ENCODE measurements at regions not wholly inside any gene's neighbourhood (a gene's known extent, or its start where the extent isn't known, plus 50 kb on each side); places are given as distances from the start of the nearest gene placed in this dataset.
"Not testable (repeated sequence)": the region's sequence is repeated elsewhere in the genome, so short reads cannot be mapped to it uniquely, and the experiment has no call there.

GRCh38 chr4:12635629-12636028, 848.5 kb downstream of the RAB28 start:
- ATAC-seq (no peak), DNase-seq (no peak)
- intact Hi-C loops (cut with DNase I), result no loop called here
- Histone ChIP-seq H3K9me3 (no peaks in the 10 kb centered on the region), H3K4me3 (no peak overlapping the region), H3K36me3 (no peaks in the 10 kb centered on the region), H3K27ac (no peak overlapping the region), H3K4me1 (no peaks in the 10 kb centered on the region), H3K27me3 (no peaks in the 10 kb centered on the region)
- TF ChIP-seq, protein P1, sequence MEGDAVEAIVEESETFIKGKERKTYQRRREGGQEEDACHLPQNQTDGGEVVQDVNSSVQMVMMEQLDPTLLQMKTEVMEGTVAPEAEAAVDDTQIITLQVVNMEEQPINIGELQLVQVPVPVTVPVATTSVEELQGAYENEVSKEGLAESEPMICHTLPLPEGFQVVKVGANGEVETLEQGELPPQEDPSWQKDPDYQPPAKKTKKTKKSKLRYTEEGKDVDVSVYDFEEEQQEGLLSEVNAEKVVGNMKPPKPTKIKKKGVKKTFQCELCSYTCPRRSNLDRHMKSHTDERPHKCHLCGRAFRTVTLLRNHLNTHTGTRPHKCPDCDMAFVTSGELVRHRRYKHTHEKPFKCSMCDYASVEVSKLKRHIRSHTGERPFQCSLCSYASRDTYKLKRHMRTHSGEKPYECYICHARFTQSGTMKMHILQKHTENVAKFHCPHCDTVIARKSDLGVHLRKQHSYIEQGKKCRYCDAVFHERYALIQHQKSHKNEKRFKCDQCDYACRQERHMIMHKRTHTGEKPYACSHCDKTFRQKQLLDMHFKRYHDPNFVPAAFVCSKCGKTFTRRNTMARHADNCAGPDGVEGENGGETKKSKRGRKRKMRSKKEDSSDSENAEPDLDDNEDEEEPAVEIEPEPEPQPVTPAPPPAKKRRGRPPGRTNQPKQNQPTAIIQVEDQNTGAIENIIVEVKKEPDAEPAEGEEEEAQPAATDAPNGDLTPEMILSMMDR (IDR thresholded peaks at IDR 0.05), result no peak

DNA sequence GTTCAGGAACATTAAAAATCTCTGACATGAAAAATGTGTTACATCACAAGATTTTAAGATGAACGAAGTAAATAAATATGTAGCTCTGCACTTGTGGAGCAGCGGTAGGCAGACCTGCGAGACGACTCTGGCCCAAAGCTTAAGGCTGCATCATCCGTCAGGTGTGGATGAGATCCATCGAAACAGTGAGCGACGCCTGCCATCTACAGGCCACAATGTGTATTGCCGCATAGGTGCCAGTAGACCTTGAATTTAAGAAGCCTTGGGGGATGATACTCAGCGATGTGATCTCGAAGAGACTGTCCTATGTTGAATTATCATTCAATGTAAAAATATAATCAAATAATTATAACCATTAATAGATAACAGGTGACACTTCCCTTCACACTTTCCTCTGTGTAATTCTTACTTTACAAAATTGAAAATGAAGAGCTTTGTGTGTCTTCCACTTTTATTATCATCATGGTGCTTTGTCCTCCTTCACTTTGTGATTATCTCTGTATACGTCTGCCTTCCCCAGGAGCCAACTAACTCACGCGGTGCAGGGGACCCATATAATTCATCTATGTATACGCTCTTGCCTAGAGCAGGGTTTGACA, 851.0 kb downstream of the RAB28 start:
- H3K27me3 ChIP-seq, result no peaks in the 10 kb centered on the region
- TF ChIP-seq, protein P1 (IDR thresholded peaks at IDR 0.05), result peak; percentile 92
- DNase-seq (peak; percentile 79), ATAC-seq (peak; percentile 95)
- no peaks in the 10 kb centered on the region for H3K36me3 ChIP-seq
- H3K4me3 ChIP-seq, result no peak overlapping the region
- intact Hi-C loops (cut with DNase I), result no loop called here
- H3K4me1 ChIP-seq, result no peaks in the 10 kb centered on the region
- H3K9me3 ChIP-seq, result no peaks in the 10 kb centered on the region
- H3K27ac ChIP-seq, result no peak overlapping the region

DNA sequence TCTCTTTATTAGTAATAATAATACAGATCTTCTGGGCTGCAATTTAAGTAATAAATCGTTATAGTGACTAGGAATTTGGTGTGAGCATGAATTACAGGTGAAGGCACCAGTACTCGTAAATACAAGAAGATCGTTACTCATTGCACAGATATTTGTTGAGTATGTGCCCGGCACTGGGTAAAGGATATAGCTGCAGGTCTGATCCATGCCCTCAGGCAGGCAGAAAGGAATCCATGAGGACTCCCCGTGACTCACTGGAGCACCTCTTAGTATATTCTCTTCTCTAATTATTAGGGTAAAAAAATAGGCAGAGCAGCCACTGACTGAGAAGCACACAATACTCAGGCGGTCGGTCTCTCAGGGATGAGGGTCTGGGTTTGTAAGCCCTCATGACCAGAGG, 868.3 kb downstream of the RAB28 start:
- H3K4me3 ChIP-seq, result no peak overlapping the region
- no peaks in the 10 kb centered on the region for H3K36me3 ChIP-seq
- no peaks in the 10 kb centered on the region for H3K27me3 ChIP-seq
- no peaks in the 10 kb centered on the region for H3K9me3 ChIP-seq
- H3K4me1 ChIP-seq, result no peaks in the 10 kb centered on the region
- no peak overlapping the region for H3K27ac ChIP-seq
- intact Hi-C loops (cut with DNase I), result no loop called here
- ATAC-seq (no peak), DNase-seq (no peak)
- TF ChIP-seq, protein P1 (IDR thresholded peaks at IDR 0.05), result no peak

DNA sequence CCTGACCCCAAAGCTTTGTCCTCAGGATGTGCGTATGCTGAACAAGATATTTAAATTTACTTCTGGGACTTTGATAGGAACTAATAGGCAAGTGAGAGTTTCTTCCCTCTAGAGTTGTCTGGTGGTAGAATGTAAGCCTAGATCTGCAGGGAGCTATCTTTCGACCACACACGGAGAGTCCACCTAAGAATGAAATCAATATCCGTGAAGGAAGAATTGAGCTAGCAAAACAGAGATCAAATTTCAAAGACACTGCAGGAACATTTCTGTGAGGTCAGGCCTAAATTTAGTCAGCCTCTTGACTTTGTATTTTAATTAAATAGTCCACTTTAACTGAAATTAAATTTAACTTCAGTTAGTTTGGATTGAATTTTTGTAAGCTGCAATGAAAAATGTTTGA, 871.3 kb downstream of the RAB28 start:
- Histone ChIP-seq H3K36me3 (no peaks in the 10 kb centered on the region), H3K27ac (no peak overlapping the region), H3K9me3 (no peaks in the 10 kb centered on the region), H3K4me1 (no peaks in the 10 kb centered on the region), H3K4me3 (no peak overlapping the region), H3K27me3 (no peaks in the 10 kb centered on the region)
- intact Hi-C loops (cut with DNase I), result no loop called here
- ATAC-seq, result no peak
- TF ChIP-seq, protein P1 (IDR thresholded peaks at IDR 0.05), result no peak
- no peak for DNase-seq

- DNase-seq; intact Hi-C loops (cut with DNase I); H3K4me3 ChIP-seq; H3K27ac ChIP-seq; H3K27me3 ChIP-seq; H3K36me3 ChIP-seq; ATAC-seq; H3K4me1 ChIP-seq; H3K9me3 ChIP-seq: not testable (repeated sequence)
Observed at GRCh38 chr4:12609212-12609875, 874.8 kb downstream of the RAB28 start.

DNA sequence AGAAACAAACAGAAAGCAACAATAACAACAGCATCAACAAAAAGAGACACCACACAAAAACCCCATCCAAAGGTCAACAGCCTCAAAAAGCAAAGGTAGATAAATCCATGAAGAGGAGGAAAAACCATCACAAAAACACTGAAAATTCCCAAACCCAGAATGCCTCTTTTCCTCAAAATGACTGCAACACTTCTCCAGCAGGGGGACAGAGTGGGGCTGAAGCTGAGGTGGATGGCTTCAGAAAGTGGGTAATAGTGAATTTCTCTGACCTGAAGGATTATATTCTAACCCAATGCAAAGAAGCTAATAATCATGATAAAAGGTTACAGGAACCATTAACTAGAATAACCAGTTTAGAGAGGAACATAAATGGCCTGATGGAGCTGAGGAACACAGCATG, 888.2 kb downstream of the RAB28 start:
- Histone ChIP-seq H3K4me3 (no peak overlapping the region), H3K27me3 (no peaks in the 10 kb centered on the region), H3K36me3 (no peaks in the 10 kb centered on the region), H3K27ac (no peak overlapping the region), H3K4me1 (no peaks in the 10 kb centered on the region), H3K9me3 (no peaks in the 10 kb centered on the region)
- intact Hi-C loops (cut with DNase I), result no loop called here
- ATAC-seq (no peak), DNase-seq (no peak)
- TF ChIP-seq, protein P1 (IDR thresholded peaks at IDR 0.05), result no peak

Data from upper lobe of right lung (tissue), 1 donor.